HepG2 (cell line): ENCODE measurements at regions not wholly inside any gene's neighbourhood (a gene's known extent, or its start where the extent isn't known, plus 50 kb on each side); places are given as distances from the start of the nearest gene placed in this dataset.

ENCODE experiments used
- ARHGAP35 ChIP-seq: sonication (generic); formaldehyde crosslinking; IDR thresholded peaks from 2 replicates; pipeline ENCODE4 v1.9.0; 2022; ENCODE audit warnings: mild to moderate bottlenecking, inconsistent platforms, moderate library complexity, missing genetic modification reagents, borderline replicate concordance
- ATF7-NPFF ChIP-seq: sonication (generic); formaldehyde crosslinking; IDR thresholded peaks from 2 replicates; pipeline ENCODE4 v1.8.1; 2023; ENCODE audit warnings: mild to moderate bottlenecking, low read depth, missing genetic modification reagents, moderate library complexity
- FUBP1 ChIP-seq: sonication (generic); formaldehyde crosslinking; IDR thresholded peaks from 2 replicates; pipeline ENCODE4 v1.5.1; 2020; ENCODE audit warnings: missing genetic modification reagents, mild to moderate bottlenecking, borderline replicate concordance
- POLR2G ChIP-seq: fragments of 200-400 bp; formaldehyde crosslinking; IDR thresholded peaks from 2 replicates; pipeline ENCODE4 v1.6.1; 2018; ENCODE audit warnings: mild to moderate bottlenecking, low read depth, low read length, moderate library complexity
- TBX2 ChIP-seq: sonication (generic); formaldehyde crosslinking; IDR thresholded peaks from 2 replicates; pipeline ENCODE4 v1.5.0; 2020; ENCODE audit warnings: missing genetic modification reagents, mild to moderate bottlenecking, borderline replicate concordance
- TOE1 ChIP-seq: sonication (generic); formaldehyde crosslinking; IDR thresholded peaks from 2 replicates; pipeline ENCODE4 v1.4.0; 2020; ENCODE audit warnings: mild to moderate bottlenecking, missing genetic modification reagents
- U2AF1 ChIP-seq: fragments of 200-400 bp; formaldehyde crosslinking; optimal IDR thresholded peaks from 2 replicates; pipeline ENCODE3; 2017; ENCODE audit warnings: mild to moderate bottlenecking, low read depth, low read length
- YY1 ChIP-seq: IDR thresholded peaks from 2 replicates; pipeline ENCODE4 v1.6.1; 2011; ENCODE audit warnings: low read length, low read depth, moderate library complexity, mild to moderate bottlenecking; ENCODE audit not compliant: insufficient read depth, insufficient replicate concordance
- ZBTB38 ChIP-seq: sonication (generic); formaldehyde crosslinking; IDR thresholded peaks from 2 replicates; pipeline ENCODE4 v1.5.1; 2020; ENCODE audit warnings: mild to moderate bottlenecking, missing genetic modification reagents
- ZFAT ChIP-seq: sonication (generic); formaldehyde crosslinking; conservative IDR thresholded peaks from 2 replicates; pipeline ENCODE4 v1.8.1; 2023; ENCODE audit warnings: missing genetic modification reagents, inconsistent platforms
- ZNF18 ChIP-seq: sonication (generic); formaldehyde crosslinking; IDR thresholded peaks from 2 replicates; pipeline ENCODE4 v1.8.0; 2022; ENCODE audit warnings: mild to moderate bottlenecking, missing genetic modification reagents; ENCODE audit not compliant: insufficient replicate concordance
- ZNF281 ChIP-seq: sonication (generic); formaldehyde crosslinking; IDR thresholded peaks from 2 replicates; pipeline ENCODE4 v1.4.0; 2020; ENCODE audit warnings: missing genetic modification reagents, borderline replicate concordance
- ZNF704 ChIP-seq: sonication (generic); formaldehyde crosslinking; IDR thresholded peaks from 2 replicates; pipeline ENCODE4 v1.8.1; 2023; ENCODE audit warnings: mild to moderate bottlenecking, inconsistent platforms, moderate library complexity, missing genetic modification reagents, borderline replicate concordance
- ZNF839 ChIP-seq: sonication (generic); formaldehyde crosslinking; IDR thresholded peaks from 2 replicates; pipeline ENCODE4 v1.4.0; 2020; ENCODE audit warnings: missing genetic modification reagents, mild to moderate bottlenecking, borderline replicate concordance
- TF ChIP-seq, protein P1 (sequence below), 2 experiments: sonication (generic) in 1 of 2; formaldehyde crosslinking in 1 of 2; IDR thresholded peaks; 2 replicates each; pipeline versions ENCODE4 v1.4.0 to v1.6.1; 2018 to 2020; ENCODE audit warnings: missing genetic modification reagents in 2 of 2, borderline replicate concordance in 1 of 2, low read depth in 1 of 2, mild to moderate bottlenecking in 1 of 2, missing biosample characterization in 1 of 2
- TF ChIP-seq, protein P2 (sequence below): IDR thresholded peaks from 2 replicates; pipeline ENCODE4 v1.6.1; 2016; ENCODE audit warnings: mild to moderate bottlenecking, missing biosample characterization, missing genetic modification reagents
- TF ChIP-seq, protein P3 (sequence below): sonication (generic); formaldehyde crosslinking; IDR thresholded peaks from 2 replicates; pipeline ENCODE4 v1.4.0; 2020; ENCODE audit warnings: mild to moderate bottlenecking, missing genetic modification reagents, borderline replicate concordance

DNA sequence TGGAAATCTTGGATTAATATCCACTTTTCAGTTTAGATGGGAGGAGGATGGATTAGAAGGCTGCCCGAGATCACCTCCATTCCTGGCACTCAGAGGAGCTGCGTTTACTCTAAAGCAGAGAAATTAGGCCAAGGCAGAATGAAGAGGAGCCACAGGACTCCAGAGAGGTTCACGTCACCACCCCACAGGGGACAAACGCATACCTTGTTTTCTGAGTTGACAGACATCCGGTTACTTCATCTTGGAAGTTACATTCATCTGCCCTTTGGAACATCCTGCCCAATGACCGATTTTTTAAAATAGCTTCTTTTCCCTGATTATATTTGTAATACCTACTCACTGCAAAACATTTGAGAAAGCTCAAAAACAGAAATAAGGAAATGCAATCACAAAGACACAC lies 220.0 kb downstream of the SOX9 start (continued):
- no peak for TF ChIP-seq ZNF281 (CRISPR knock-in tag)
- no peak for TF ChIP-seq ZNF839
- TF ChIP-seq, protein P1, sequence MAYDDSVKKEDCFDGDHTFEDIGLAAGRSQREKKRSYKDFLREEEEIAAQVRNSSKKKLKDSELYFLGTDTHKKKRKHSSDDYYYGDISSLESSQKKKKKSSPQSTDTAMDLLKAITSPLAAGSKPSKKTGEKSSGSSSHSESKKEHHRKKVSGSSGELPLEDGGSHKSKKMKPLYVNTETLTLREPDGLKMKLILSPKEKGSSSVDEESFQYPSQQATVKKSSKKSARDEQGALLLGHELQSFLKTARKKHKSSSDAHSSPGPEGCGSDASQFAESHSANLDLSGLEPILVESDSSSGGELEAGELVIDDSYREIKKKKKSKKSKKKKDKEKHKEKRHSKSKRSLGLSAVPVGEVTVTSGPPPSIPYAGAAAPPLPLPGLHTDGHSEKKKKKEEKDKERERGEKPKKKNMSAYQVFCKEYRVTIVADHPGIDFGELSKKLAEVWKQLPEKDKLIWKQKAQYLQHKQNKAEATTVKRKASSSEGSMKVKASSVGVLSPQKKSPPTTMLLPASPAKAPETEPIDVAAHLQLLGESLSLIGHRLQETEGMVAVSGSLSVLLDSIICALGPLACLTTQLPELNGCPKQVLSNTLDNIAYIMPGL (CRISPR knock-in tag; IDR thresholded peaks at IDR 0.05; ENCODE audit: borderline replicate concordance in 1 of 2, low read depth in 1 of 2) = no peak
- TF ChIP-seq ZNF704 = no peak
- no peak for TF ChIP-seq ZFAT (CRISPR knock-in tag)
- no peak for TF ChIP-seq TOE1 (CRISPR knock-in tag)
- peak; percentile 80; the same call in 1 of the 2 replicates for TF ChIP-seq ZBTB38
- no peak for TF ChIP-seq ATF7-NPFF (CRISPR knock-in tag)
- no peak for TF ChIP-seq FUBP1 (CRISPR knock-in tag)
- TF ChIP-seq ZNF18 = no peak
- TF ChIP-seq ARHGAP35 (CRISPR knock-in tag) = no peak
- no peak for TF ChIP-seq POLR2G
- TF ChIP-seq U2AF1 = no peak
- TF ChIP-seq YY1 = no peak
- TF ChIP-seq, protein P2, sequence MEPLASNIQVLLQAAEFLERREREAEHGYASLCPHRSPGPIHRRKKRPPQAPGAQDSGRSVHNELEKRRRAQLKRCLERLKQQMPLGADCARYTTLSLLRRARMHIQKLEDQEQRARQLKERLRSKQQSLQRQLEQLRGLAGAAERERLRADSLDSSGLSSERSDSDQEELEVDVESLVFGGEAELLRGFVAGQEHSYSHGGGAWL = no peak
- TF ChIP-seq TBX2 (CRISPR knock-in tag) = no peak
- TF ChIP-seq, protein P3, sequence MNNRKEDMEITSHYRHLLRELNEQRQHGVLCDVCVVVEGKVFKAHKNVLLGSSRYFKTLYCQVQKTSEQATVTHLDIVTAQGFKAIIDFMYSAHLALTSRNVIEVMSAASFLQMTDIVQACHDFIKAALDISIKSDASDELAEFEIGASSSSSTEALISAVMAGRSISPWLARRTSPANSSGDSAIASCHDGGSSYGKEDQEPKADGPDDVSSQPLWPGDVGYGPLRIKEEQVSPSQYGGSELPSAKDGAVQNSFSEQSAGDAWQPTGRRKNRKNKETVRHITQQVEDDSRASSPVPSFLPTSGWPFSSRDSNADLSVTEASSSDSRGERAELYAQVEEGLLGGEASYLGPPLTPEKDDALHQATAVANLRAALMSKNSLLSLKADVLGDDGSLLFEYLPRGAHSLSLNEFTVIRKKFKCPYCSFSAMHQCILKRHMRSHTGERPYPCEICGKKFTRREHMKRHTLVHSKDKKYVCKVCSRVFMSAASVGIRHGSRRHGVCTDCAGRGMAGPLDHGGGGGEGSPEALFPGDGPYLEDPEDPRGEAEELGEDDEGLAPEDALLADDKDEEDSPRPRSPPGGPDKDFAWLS (CRISPR knock-in tag) = no peak
